Esophagus muscularis mucosa (tissue), 3 donors: ENCODE measurements at regions not wholly inside any gene's neighbourhood (a gene's known extent, or its start where the extent isn't known, plus 50 kb on each side); places are given as distances from the start of the nearest gene placed in this dataset.

Experiments used
- POLR2A ChIP-seq: fragments of 450-650 bp; IDR thresholded peaks from one replicate; pipeline ENCODE4 v1.6.1; 2017; ENCODE audit warnings: antibody characterized with exemption, moderate library complexity, mild to moderate bottlenecking, low read depth
- TF ChIP-seq, protein P1 (sequence below), 3 experiments: fragments of 200-600 bp in 2 of 3; fragments of 450-650 bp in 1 of 3; sonication (generic) in 2 of 3; IDR thresholded peaks; one replicate each; pipeline ENCODE4 v1.5.1; 2017 to 2019; ENCODE audit warnings: antibody characterized with exemption in 3 of 3, mild to moderate bottlenecking in 2 of 3, moderate library complexity in 1 of 3

DNA sequence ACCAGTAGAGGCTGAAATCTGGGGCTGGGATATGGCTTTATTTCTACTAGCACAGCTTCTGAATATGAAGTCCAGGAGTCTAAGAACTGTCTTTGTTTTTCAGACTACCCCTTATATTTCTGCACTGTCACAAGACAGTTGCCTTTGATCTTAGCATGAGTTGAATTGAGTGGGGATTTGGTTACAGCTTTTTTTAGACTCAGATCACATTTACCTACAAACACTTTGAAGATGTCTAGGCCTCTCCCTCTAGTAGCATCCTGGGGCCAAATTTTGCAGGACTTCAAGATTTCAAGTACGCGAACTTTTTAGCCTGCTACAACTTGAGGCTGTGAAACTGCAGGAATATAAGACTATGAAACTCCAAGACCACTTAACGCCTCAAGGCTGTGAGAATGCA, 240.2 kb downstream of the NEBL start:
- TF ChIP-seq, protein P1, sequence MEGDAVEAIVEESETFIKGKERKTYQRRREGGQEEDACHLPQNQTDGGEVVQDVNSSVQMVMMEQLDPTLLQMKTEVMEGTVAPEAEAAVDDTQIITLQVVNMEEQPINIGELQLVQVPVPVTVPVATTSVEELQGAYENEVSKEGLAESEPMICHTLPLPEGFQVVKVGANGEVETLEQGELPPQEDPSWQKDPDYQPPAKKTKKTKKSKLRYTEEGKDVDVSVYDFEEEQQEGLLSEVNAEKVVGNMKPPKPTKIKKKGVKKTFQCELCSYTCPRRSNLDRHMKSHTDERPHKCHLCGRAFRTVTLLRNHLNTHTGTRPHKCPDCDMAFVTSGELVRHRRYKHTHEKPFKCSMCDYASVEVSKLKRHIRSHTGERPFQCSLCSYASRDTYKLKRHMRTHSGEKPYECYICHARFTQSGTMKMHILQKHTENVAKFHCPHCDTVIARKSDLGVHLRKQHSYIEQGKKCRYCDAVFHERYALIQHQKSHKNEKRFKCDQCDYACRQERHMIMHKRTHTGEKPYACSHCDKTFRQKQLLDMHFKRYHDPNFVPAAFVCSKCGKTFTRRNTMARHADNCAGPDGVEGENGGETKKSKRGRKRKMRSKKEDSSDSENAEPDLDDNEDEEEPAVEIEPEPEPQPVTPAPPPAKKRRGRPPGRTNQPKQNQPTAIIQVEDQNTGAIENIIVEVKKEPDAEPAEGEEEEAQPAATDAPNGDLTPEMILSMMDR (IDR thresholded peaks at IDR 0.05) = no peak
- TF ChIP-seq POLR2A = no peak
